ENCODE measurements at regions not wholly inside any gene's neighbourhood (a gene's known extent, or its start where the extent isn't known, plus 50 kb on each side); places are given as distances from the start of the nearest gene placed in this dataset.

- H3K14ac ChIP-seq (ENCODE audit: insufficient read length) = no peak overlapping the region
- no peaks in the 10 kb centered on the region for H3K36me3 ChIP-seq (ENCODE audit: control insufficient read depth in 2 of 4, insufficient read depth in 4 of 4, low read length in 3 of 4)
- H3K18ac ChIP-seq (ENCODE audit: extremely low read depth, low read length) = no peak overlapping the region
- no peak overlapping the region for H2BK15ac ChIP-seq (ENCODE audit: low read length)
- H3K4me3 ChIP-seq (ENCODE audit: extremely low read depth in 1 of 4, insufficient read depth in 2 of 4, low read depth in 3 of 4, low read length in 4 of 4) = no peak overlapping the region
- DNase-seq (ENCODE audit: low read depth in 1 of 2, low spot score in 2 of 2) (no peak), FAIRE-seq (no peak)
- H3K4ac ChIP-seq (replicated peaks; ENCODE audit: insufficient read length, low read depth, low read length) = no peak overlapping the region
- H2AK5ac ChIP-seq (ENCODE audit: low read depth, low read length) = no peak overlapping the region
- CTCF ChIA-PET (ENCODE audit: partially characterized antibody) = no interaction called here
- no peak overlapping the region for H3K23ac ChIP-seq (ENCODE audit: insufficient read length)
- no peak overlapping the region for H3K9ac ChIP-seq (replicated peaks in 1 of 4; ENCODE audit: extremely low read depth in 1 of 4, low read depth in 3 of 4, low read length in 3 of 4)
- no peaks in the 10 kb centered on the region for H3K23me2 ChIP-seq (ENCODE audit: low read depth, low read length)
- no peaks in the 10 kb centered on the region for H3K9me3 ChIP-seq (ENCODE audit: insufficient read depth in 2 of 2, low read depth in 1 of 2, low read length in 1 of 2)
- H2BK120ac ChIP-seq (replicated peaks; ENCODE audit: low read depth, low read length) = no peak overlapping the region
- H3K56ac ChIP-seq (replicated peaks; ENCODE audit: insufficient read length, low read depth, low read length) = no peak overlapping the region
- no peak overlapping the region for H4K5ac ChIP-seq (ENCODE audit: insufficient read length, low read depth, low read length)
- H2BK20ac ChIP-seq (ENCODE audit: low read length) = no peak overlapping the region
- no peak overlapping the region for H2BK5ac ChIP-seq (ENCODE audit: low read depth, low read length)
- no peaks in the 10 kb centered on the region for H3K4me1 ChIP-seq (replicated peaks in 1 of 4; ENCODE audit: control insufficient read depth in 3 of 4, insufficient read depth in 4 of 4, low read length in 3 of 4)
- no peak overlapping the region for H2BK12ac ChIP-seq (ENCODE audit: low read depth, low read length)
- no peaks in the 10 kb centered on the region for H3K79me1 ChIP-seq (ENCODE audit: low read depth, low read length)
- no peak overlapping the region for H3K27ac ChIP-seq (ENCODE audit: low read depth, low read length)
- H3K79me2 ChIP-seq (ENCODE audit: control insufficient read depth in 1 of 2, insufficient read depth in 2 of 2, low read length in 2 of 2) = no peaks in the 10 kb centered on the region
- no peaks in the 10 kb centered on the region for H3K27me3 ChIP-seq (replicated peaks in 1 of 4; ENCODE audit: control insufficient read depth in 3 of 4, extremely low read depth in 1 of 4, insufficient read depth in 3 of 4, low read length in 3 of 4)
- no peak overlapping the region for H2AFZ ChIP-seq (ENCODE audit: low read length)
- 92% methylated on average over 4 of the region's 4 CpGs; no CpG with 5 or more reads in 1 of the 2 experiments for whole genome bisulfite sequencing, 2 experiments (ENCODE audit: extremely low coverage in 1 of 2, insufficient coverage in 1 of 2, insufficient read length in 1 of 2, insufficient replicate concordance in 2 of 2, low coverage in 1 of 2, low lambda C conversion rate in 2 of 2, missing lambda C conversion rate in 1 of 2)
- H4K20me1 ChIP-seq (replicated peaks in 1 of 2; ENCODE audit: control insufficient read depth in 1 of 2, insufficient read depth in 2 of 2, low read length in 2 of 2) = no peaks in the 10 kb centered on the region
- H4K8ac ChIP-seq (ENCODE audit: extremely low read depth, insufficient read depth, low read length) = no peak overlapping the region
- POLR2A ChIA-PET (ENCODE audit: partially characterized antibody) = no interaction called here
- H4K91ac ChIP-seq (replicated peaks; ENCODE audit: insufficient read length, low read length) = no peak overlapping the region
- H3K4me2 ChIP-seq (ENCODE audit: insufficient read depth in 1 of 2, low read depth in 2 of 2, low read length in 2 of 2) = no peak overlapping the region
- no peak for TF ChIP-seq KDM1A (IDR thresholded peaks at IDR 0.05; ENCODE audit: borderline replicate concordance, low read length)
- TF ChIP-seq RNF2 (IDR thresholded peaks at IDR 0.05; ENCODE audit: borderline replicate concordance, low read depth, low read length, missing control alignments, poor library complexity, severe bottlenecking) = no peak
- TF ChIP-seq CEBPB (IDR thresholded peaks at IDR 0.05; ENCODE audit: low read depth, low read length) = no peak
- TF ChIP-seq TAF7 (optimal IDR thresholded peaks at IDR 0.05; ENCODE audit: borderline replicate concordance, low read depth, low read length) = no peak
- no peak for TF ChIP-seq TEAD4 (IDR thresholded peaks at IDR 0.05; ENCODE audit: low read depth, low read length)
- no peak for TF ChIP-seq POLR2A (IDR thresholded peaks at IDR 0.05; ENCODE audit: control extremely low read depth in 1 of 2, low read depth in 2 of 2, low read length in 2 of 2)
- no peak for TF ChIP-seq EZH2 (IDR thresholded peaks at IDR 0.05; ENCODE audit: low read depth, low read length, severe bottlenecking)
- TF ChIP-seq RFX5 (IDR thresholded peaks at IDR 0.05; ENCODE audit: borderline replicate concordance, low read depth, low read length) = no peak
These were observed 482.2 kb upstream of the SOX9 start for GRCh38 chr17:71638668-71639067.
